ENCODE measurements at regions not wholly inside any gene's neighbourhood (a gene's known extent, or its start where the extent isn't known, plus 50 kb on each side); places are given as distances from the start of the nearest gene placed in this dataset.
"Not testable (repeated sequence)": the region's sequence is repeated elsewhere in the genome, so short reads cannot be mapped to it uniquely, and the experiment has no call there.

DNA sequence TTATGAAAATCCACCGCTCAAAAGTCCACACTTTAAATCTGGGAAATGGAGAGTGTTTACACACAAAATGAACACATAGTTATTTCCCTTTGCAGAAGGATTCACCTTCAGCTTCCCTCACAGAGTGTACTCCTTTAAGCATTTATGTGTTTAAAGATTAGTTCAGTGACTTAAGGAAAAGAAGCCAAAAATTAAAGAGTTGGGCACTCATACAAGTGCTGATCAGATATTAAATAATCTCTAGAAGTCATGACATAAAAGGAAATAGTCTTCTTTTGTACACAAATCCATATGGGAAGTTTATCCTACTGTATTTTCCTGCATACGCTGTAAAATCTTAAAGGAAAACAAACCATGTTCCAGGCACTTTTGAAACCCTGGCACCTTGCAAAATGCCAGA lies 174.2 kb downstream of the LNPK start:
- no peak for DNase-seq

DNA sequence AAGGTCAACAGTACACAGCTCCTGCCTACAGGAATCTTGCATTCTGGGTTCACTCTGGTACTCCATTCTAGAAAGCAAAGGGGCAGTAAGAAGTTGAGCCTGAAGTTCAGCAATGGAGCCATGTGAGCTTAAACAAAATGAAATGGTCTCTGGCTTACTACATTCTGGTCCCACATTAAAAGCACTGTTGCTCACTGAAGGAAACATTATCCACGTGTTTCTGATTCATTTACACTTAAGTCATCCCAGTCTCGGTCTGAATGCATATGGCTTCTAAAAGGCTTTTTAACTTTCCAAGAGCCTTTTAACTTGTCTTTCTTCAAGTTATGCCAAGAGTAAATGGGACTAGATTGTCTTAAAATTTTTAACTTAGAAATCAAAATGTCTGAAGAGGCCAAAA lies 177.8 kb downstream of the LNPK start:
- DNase-seq: no peak

DNA sequence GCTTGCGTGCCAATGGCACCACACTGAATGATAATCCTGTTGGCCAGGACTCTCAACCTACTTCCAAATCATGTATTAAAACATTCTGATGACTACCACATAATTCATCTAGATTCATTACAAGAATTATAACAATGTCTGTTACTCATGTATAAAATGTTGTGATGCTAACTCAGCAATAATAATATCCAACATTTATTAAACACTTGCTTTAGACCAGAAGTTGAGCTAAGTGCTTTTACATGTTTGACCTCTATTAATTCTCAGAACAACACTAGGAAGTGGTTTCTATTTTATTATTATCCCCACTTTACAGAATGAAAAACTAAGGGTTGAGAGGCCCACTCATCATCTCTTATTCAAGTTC lies 178.4 kb downstream of the LNPK start:
- no peak for DNase-seq

DNA sequence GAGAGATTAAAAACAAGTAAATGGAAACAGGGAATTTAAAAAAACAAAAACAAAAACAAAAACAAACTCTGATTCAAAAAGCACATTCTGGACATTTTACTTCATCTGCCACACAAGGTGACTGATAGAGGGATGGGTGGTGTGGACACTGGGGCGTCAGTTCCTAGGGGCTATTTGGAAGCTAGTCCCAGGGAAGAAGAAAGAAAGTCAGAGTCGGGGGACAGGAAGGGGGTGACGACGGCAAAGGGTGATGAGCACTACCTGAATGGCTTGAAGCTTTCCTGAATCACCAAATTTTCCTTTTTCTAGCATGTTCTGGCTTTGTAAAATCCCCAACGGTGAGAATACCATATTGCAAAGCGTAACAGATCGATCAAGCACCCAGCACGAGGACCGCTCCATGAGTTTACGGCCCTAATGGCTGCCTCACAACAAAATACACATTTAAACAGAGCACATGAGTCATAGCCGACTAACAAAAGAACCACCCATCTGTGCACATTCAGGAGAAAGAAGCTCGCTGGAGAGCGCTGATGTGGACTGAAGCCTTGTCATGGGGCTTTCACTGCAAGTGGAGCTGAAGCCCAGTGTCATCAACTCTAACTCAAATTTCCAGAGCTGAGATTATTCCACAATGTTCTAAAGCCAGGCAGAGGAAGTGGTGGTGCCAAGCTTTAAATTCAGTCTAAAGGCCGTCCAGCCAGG lies 178.9 kb downstream of the LNPK start:
- no peak for DNase-seq

DNA sequence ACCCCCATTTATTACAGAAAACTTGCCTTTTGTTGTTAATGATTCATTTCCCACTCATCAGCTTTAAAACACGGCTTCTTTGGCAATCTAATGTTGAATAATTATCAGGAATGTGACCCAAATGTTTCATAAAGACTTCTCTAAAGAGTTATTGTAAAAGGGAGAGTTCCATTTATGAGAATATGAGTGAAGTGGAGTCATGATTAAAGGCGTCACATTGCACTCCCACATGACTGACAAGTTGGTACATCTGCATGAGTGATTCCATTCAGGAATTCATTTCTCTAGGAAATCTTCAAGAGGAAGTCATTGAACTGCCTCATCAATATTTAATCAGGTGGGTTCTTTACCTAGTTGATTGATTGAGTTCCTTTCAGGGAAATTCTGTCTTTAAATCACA lies 184.8 kb downstream of the LNPK start:
- DNase-seq: no peak

DNA sequence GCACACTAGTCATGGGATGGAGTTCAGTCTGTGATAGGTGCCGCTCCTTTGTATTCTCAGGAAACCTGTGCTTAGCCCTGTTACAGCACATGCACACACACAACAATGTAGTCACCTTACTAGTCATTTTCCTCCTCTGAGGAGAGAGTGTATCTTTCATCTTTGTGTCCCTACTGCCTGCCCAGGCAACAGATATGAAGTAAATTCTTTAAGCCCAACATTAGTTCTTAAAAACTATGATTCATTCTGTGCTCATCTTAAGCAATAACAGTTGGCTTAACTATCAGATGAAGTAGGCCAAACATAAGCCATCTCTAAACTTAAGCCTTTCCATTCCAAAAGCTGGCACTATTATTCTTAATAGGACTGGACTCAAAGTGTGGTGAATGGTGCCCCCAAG lies 186.5 kb downstream of the LNPK start:
- DNase-seq: no peak

DNA sequence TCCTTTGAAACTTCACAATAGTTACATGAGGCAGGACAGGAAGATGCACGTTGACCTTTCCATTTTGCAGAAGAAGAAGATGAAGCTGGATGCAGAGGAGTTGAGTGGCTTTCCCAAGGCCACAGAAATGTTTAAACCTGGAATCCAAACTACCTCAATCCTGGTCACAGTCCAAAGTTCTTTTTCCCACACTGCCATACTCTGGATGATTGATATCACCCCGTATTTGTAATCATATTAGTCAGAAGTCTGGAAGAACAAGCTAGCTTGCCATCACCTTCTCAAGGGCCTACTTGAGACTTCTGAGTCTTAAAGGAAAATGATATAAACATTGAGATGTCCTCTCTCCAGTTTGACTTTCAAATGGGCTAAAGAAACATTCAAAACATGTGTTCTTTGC lies 190.1 kb downstream of the LNPK start:
- DNase-seq: no peak

DNA sequence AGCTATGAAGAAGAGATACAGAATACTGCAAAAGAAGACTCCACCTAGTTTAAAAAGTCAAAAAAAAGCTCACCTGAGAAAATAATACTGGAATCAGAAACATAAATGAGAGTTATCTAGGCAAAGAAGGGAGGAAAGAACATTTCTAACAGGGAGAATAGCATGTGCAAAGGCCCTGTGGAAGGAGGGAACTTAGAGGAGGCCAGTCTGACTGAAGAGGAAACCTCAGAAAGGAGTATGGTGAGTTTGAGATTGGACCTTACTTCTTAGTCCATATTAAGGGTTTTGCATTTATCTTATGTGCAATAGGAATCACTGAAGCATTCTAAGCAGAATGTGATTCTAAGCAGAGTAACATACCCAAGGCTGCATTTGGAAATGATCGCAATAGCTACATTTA lies 193.2 kb downstream of the LNPK start:
- no peak for DNase-seq

DNA sequence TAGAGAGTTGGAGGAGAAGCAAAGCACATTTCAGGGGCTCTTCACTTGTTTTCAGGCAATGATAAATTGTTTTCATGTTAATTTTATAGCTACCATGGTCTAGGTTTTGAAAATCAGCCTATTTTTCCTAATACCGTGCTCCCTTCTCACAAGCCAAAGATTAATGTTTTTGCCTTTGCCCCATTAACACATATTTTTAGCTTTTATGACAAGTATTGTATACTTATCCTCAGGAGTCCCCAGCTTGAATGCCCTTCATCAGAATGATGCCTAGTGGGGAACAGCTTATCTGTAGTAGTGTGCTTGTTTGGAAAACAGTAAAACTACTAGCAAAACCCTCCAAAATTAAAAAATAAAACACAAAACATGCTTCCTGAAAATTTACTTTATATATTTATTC lies 194.0 kb downstream of the LNPK start:
- no peak for DNase-seq

DNA sequence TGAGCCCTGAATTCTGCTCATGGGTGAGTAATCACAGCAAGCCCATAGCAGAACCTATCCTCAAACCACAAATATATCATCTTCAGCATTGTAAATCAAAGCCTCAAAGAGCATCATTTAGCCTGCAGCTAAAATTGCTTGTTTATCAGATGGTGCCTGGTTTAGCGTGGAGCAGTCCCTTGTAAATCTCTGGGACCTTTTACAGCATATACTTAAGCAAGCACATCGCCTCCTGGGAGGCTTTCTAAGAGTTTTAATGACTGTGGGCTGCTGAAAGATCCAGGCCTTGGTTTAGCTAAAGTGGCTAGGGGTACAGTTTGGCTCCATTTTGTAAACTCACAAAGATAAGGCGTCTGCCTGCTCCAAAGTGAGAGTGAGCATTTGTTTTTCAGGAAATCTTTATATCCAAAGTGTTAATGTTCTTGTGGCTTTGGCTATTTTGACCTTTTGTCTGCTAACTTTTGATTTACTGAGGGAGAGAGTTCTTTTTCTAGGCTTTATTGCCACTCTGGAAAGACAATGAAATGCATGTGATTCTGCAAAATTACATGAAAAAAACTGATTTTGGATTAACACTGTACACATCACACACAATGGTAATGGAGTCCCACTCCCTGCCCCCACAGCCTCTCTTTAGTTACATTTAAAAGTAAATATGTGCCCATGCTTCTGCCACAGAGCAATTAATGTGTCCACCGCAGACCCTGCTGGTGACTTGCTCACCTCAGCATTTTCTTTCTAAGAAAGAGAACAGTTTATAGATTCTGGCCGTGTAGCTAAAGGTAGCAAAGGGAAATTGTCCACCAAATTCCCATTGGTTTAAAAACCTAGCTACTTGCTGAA lies 194.8 kb downstream of the LNPK start:
- DNase-seq: no peak

DNA sequence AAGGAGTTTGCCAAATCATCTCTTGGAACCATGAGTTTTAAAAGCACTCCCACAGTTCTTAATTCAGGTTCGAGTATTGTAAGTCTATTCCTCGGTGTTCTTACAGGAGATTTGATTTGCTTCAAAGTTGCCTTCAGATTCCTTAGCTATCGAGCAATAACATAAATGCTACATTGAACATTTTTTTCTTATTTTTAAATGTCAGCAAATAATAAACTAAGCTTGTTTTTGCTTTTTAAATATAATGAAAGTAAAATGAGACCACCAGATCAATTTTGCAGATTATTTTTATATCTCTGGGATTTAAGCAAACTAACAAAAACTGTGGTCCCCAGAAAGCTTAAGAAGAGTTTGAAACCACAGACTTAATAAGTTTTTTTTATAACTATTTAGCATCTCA lies 195.5 kb downstream of the LNPK start:
- DNase-seq: no peak

DNA sequence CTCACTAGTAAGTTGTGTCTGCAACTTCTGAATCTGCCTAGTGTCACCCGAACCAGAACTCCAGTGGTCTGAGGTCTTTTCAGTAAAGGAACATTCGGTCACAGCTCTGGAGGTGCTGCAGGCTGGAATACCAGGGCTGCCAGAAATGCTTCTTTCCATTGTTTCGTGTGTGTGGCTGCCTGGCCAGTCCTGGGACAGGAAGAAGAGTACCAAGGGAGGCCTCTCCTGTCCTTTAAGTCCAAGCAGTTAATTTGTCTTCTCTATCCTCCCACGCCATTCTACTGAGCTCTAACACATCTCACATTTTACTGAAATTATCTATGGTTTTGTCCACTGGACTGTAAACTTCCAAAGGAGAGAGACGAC lies 196.0 kb downstream of the LNPK start:
- no peak for DNase-seq

DNA sequence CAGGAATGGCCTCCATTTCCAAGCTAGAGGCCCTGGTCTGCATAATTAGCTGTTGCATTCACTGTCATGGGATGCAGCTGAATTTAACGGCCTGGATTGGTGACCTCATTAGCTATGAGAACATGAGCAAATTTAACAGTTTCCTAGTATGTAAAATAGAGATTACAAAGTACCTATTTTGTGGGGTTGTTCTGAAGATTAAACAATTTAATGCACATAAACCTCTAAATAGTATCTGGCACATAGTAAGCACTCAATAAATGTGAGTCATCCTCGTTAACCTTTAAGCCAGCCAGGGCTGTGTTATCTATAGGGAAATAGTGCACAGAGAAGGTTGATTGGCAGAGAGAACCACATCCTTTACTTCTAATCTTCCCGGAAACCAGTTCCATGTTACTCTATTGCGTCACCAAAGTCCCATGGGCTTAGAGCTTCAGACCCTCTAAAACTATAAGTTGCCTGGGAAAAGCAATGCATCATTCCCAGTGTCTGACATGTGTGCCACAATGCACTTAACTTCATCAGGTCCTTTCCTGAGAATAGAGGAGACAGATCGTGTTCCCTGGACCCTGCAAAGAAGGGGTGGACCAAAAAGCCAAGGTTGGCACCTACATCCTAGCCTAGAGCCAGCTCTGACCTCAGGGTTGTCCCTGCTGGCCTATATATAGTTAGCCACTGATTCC lies 196.5 kb downstream of the LNPK start:
- DNase-seq: no peak

DNA sequence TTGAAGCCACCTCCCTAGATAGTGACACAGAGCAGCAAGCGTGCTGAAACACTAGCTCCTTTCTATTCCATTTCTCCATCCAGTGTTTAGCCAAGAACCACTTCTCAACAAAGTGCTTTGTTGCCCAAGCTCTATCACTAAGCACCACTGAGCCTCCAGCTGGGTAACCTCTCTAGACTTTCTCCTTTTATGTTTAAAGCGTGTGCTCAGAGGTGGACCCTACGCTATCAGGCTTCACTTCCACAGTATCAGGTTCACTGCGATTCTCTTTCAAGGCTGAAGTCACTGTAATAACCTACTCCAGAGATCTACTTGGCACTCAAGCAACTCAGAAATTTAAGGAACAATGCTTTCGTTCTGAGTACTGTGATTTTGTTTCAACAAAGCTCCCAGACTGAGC lies 197.9 kb downstream of the LNPK start:
- DNase-seq: no peak

DNA sequence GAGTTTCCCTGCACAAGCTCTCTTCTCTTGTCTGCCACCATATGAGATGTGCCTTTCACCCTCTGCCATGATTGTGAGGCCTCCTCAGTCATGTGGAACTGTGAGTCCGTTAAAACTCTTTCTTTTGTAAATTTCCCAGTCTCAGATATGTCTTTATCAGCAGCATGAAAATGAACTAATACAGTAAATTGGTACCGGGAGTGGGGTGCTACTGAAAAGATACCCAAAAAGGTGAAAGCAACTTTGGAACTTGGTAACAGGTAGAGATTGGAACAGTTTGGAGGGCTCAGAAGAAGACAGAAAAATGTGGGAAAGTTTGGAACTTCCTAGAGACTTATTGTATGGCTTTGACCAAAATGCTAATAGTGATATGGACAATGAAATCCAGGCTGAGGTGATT lies 205.6 kb downstream of the LNPK start:
- not testable (repeated sequence) for DNase-seq

DNA sequence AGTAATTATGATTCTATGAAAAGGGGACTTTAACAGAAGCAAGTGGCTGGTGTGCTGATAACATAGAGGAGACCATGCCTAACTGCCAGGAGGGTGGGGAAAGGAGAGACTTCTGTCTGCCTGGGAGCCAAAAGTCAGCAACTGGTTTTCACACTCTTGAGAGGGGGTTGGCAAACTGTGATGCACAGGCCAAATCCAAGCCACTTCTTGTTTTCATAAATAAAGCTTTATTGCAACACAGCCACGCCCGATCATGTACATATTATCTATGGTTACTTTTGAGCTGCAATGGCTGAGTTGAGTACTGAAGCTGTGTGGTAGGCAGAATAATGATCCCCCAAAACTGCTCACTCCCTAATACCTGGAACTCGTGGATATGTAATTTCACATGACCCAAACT lies 208.4 kb downstream of the LNPK start:
- no peak for DNase-seq

DNA sequence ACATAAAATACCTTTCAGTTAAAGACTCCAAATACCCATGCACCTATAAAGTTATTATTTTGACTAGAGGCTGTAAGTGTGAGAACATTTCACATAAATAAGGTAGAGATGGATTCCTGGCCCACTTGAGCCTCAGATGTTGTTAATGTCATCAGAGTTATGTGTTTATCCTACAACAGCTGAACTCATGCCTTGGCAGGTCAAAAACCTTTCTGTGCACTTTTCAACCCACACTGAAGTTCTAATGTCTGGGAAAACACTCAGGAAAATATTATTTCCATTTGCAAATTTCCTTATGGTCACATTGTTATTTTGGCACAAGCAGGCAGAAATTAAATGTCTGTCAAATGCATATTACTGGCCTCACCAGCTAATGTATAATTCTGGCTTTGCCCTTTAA lies 209.2 kb downstream of the LNPK start:
- DNase-seq: no peak

DNA sequence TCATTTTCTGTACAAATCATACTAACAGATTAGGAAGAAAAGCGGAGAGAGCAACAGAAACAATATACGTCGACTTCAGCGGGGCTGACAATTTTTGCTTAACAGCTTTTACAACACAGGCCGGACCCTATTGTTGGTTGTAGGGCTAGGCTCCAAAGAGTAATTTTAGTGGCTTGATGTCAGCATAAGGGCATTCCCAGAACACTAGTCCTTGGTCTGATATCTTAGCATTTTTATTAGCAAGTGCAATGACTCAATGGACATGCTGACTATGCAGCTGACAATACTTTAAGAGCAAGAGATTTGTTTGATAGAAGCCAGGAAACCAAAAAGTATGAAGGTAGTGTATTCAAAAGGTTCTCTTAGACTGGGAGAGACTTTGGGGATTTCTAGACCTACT lies 209.9 kb downstream of the LNPK start:
- no peak for DNase-seq

DNA sequence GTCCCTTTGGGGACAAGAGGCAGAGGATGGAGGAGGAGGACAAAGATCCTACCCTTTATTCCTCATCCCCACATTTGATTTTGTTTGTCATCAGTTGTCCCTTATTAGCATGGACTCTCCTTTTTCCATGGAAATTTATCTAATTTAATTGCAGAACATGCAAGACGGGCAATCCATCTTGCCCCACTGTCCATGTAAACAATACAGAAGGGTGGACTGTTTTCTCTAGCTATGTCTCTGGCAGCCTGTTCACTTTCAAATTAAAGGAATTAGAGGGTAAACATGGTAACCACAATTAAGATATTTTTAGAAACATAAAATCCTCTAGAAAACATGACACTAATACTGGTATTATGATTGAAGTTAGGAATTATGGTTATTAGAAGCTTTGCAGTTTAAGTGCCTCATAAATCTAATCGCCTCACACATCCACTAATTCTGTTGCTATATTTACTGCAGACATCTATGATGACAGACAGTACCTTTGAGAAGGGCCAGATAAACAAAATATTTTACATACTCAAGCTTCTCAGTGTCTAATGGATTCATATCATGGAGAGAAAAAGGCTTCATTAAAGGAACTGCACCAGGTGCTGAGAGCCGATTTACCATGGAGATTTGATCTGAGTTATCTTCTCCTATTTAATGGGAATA lies 215.5 kb downstream of the LNPK start:
- DNase-seq: no peak

DNA sequence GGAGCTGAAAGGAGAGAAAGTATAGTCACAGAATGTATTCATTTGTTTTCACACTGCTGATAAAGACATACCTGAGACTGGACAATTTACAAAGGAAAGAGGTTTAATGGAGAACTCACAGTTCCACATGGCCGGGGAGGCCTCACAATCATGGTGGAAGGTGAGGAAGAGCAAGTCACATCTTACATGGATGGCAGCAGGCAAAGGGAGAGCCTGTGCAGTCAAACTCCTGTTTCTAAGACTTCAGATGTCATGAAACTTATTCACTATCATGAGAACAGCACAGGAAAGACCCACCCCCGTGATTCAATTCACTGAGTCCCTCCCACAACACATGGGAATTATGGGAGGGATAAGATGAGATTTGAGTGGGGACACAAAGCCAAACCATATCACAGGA lies 224.7 kb downstream of the LNPK start:
- not testable (repeated sequence) for DNase-seq

DNA sequence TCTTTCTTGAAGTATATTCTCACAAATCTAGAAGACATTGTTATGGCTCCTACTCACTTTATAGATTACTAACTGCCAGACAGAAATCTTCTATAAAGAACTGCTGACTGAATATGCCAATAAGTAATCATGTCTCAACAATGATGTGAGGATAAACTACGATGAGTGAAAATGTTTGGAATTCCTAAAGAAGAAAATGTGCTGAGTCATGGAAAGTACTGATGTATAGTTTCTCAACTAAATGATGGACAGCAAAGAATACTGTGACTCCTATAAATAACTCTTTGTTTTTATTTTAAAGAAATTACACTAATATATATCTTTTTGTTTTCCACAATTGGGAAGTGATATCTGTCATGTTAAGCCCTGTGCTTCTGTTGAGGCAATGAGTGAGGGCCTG lies 232.9 kb downstream of the LNPK start:
- DNase-seq: no peak

DNA sequence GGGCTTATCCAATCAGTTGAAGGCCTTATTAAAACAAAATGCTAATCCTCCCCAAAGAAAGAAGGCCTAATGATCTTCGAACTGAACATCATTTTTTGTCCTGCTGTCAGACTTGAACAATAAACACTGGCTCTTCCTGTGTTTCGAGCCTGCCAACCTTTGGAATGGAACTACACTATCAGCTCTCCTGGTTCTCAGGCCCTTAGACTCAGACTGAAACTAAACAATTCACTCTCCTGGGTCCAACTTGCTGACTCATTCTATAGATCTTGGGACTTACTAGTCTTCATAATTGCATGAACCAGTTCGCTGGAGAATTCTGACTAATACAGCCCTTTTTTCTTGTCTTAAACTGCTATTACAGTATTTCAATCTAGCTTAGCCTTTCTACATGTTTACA lies 235.2 kb downstream of the LNPK start:
- DNase-seq: no peak

DNA sequence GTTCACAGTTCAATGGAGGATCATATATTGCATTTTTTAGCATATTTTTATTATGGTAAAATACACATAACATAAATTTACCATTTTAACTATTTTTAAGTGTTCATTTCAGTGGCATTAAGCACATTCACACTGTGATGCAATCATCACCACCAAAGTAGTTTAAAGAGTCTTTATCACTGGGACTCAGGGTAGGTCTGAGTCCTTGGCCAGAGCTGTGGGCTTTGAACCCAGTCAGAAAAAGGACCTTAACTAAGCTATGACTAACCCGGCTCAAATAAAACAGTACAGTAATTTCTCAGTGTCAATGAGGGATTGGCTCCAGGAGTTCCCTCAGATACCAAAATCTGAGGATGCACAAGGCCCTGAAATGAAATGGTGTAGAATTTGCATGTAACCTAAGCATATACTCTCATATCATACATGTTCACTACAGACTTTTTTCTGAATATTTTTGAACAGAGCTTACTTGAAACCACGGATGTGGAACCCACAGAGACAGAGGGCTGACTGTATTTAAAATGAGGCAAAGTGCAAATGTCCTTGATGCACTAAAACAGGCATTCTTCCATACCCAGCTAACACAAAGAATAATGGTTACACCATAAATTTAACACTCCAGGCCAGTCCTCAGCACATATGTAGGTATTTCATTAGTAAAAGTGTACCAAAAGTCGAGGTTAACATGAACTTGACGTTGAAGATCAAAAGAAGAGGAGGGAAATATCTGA lies 246.2 kb downstream of the LNPK start:
- DNase-seq: no peak

Data from inflammatory macrophage treated with lipopolysaccharide for 1 hour (primary cell).